B cell (primary cell): ENCODE measurements at regions not wholly inside any gene's neighbourhood (a gene's known extent, or its start where the extent isn't known, plus 50 kb on each side); places are given as distances from the start of the nearest gene placed in this dataset.

Experiments
- ATAC-seq: fragments of 200-7000 bp; cut with Tn5 transposase; one replicate; pipeline ENCODE4 v1.10.0; 2021; ENCODE audit warnings: low read depth, mild to moderate bottlenecking, moderate number of reproducible peaks, moderate library complexity
- CTCF ChIA-PET: fragments of 350-600 bp; sonication (Branson Sonifier 250); formaldehyde crosslinking; loops from one replicate; lab custom pipeline; 2021; ENCODE audit warnings: antibody characterized with exemption, inconsistent platforms; lab: Charles Lee
- POLR2A ChIA-PET: fragments of 350-600 bp; sonication (Branson Sonifier 250); formaldehyde crosslinking; loops from one replicate; lab custom pipeline; 2021; ENCODE audit warnings: antibody characterized with exemption; lab: Charles Lee
- DNase-seq: peaks from one replicate; pipeline ENCODE4 v3.0.0; 2013
- H2AFZ ChIP-seq: 2 replicates; pipeline ENCODE4 v1.6.1; 2012; ENCODE audit warnings: mild to moderate bottlenecking, low read depth, low read length; ENCODE audit not compliant: insufficient read depth, poor library complexity, severe bottlenecking
- H3K27ac ChIP-seq, 2 donors: 1 replicate in 1 of 2; 2 replicates in 1 of 2; pipeline ENCODE4 v1.5.1; 2012 to 2013; ENCODE audit warnings: low read length in 2 of 2, mild to moderate bottlenecking in 2 of 2, moderate library complexity in 1 of 2
- H3K27me3 ChIP-seq, 4 experiments: fragments of 200-600 bp in 1 of 4; sonication (generic) in 1 of 4; replicated peaks in 1 of 4; 1 replicate in 2 of 4; 2 replicates in 2 of 4; pipeline versions ENCODE4 v1.6.1 to v1.7.0; 2013 to 2016; ENCODE audit warnings: low read length in 3 of 4, mild to moderate bottlenecking in 2 of 4, mixed read lengths in 1 of 4, moderate library complexity in 1 of 4; ENCODE audit not compliant: insufficient read depth in 4 of 4, control insufficient read depth in 3 of 4; ENCODE audit errors: control extremely low read depth in 1 of 4
- H3K36me3 ChIP-seq, 2 experiments: replicated peaks in 1 of 2; 1 replicate in 1 of 2; 2 replicates in 1 of 2; pipeline versions ENCODE4 v1.6.1 to v1.7.1; 2013; ENCODE audit warnings: low read length in 1 of 2; ENCODE audit not compliant: insufficient read depth in 2 of 2, control insufficient read depth in 1 of 2; ENCODE audit errors: control extremely low read depth in 1 of 2, extremely low read depth in 1 of 2
- H3K4me1 ChIP-seq, 2 donors: fragments of 200-600 bp in 1 of 2; sonication (generic) in 1 of 2; 1 replicate in 1 of 2; 2 replicates in 1 of 2; pipeline versions ENCODE4 v1.5.1 to v1.6.1; 2013 to 2017; ENCODE audit warnings: low read length in 2 of 2; ENCODE audit not compliant: control insufficient read depth in 2 of 2, insufficient read depth in 2 of 2
- H3K4me2 ChIP-seq: replicated peaks from 2 replicates; pipeline ENCODE3; 2012; ENCODE audit warnings: mild to moderate bottlenecking, low read depth, low read length; ENCODE audit not compliant: poor library complexity, severe bottlenecking
- H3K4me3 ChIP-seq, 5 experiments: fragments of 200-600 bp in 1 of 5; sonication (generic) in 1 of 5; 1 replicate in 3 of 5; 2 replicates in 2 of 5; pipeline versions ENCODE4 v1.5.1 to v1.7.0; 2011 to 2016; ENCODE audit warnings: low read length in 4 of 5, mild to moderate bottlenecking in 4 of 5, low read depth in 2 of 5, control low read depth in 1 of 5, moderate library complexity in 1 of 5; ENCODE audit not compliant: insufficient read depth in 1 of 5; ENCODE audit errors: control extremely low read depth in 1 of 5, extremely low read depth in 1 of 5
- H3K79me2 ChIP-seq: fragments of 200-600 bp; sonication (generic); one replicate; pipeline ENCODE4 v1.6.0; 2016; ENCODE audit warnings: low read length; ENCODE audit not compliant: control insufficient read depth, insufficient read depth
- H3K9ac ChIP-seq: fragments of 200-600 bp; sonication (generic); 2 replicates; pipeline ENCODE4 v1.6.1; 2017; ENCODE audit warnings: mild to moderate bottlenecking, low read length, moderate library complexity
- H3K9me3 ChIP-seq, 3 donors: one replicate each; pipeline versions ENCODE4 v1.6.1 to v1.7.1; 2013; ENCODE audit warnings: low read length in 2 of 3; ENCODE audit not compliant: control insufficient read depth in 2 of 3, insufficient read depth in 1 of 3; ENCODE audit errors: control extremely low read depth in 1 of 3
- H4K20me1 ChIP-seq: 2 replicates; pipeline ENCODE4 v1.6.0; 2012; ENCODE audit warnings: mild to moderate bottlenecking, low read length; ENCODE audit not compliant: insufficient read depth, control insufficient read depth, poor library complexity, severe bottlenecking
- H3K27ac Mint-ChIP-seq: one replicate; pipeline ENCODE4 v1.8.0; 2021; ENCODE audit warnings: mixed read lengths
- H3K27me3 Mint-ChIP-seq: one replicate; pipeline ENCODE4 v1.8.0; 2021; ENCODE audit warnings: mixed read lengths
- H3K4me1 Mint-ChIP-seq: one replicate; pipeline ENCODE4 v1.8.0; 2021; ENCODE audit warnings: mixed read lengths
- H3K4me3 Mint-ChIP-seq: one replicate; pipeline ENCODE4 v1.8.0; 2021; ENCODE audit warnings: mixed read lengths
- H3K9me3 Mint-ChIP-seq: one replicate; pipeline ENCODE4 v1.8.0; 2022; ENCODE audit warnings: mixed read lengths; ENCODE audit not compliant: insufficient read depth
- EZH2 ChIP-seq: IDR thresholded peaks from 2 replicates; pipeline ENCODE4 v1.6.1; 2012; ENCODE audit warnings: borderline replicate concordance, low read depth, mild to moderate bottlenecking, moderate library complexity, low read length; ENCODE audit not compliant: insufficient read depth, poor library complexity, severe bottlenecking
- WGBS: methylation state at CpG from one replicate; pipeline ENCODE4 v1.1.5; 2013; ENCODE audit warnings: missing lambda C conversion rate; ENCODE audit not compliant: insufficient coverage; 5-methylcytosine and 5-hydroxymethylcytosine counted together
- intact Hi-C: fragments of 100-400 bp; cut with micrococcal nuclease; formaldehyde crosslinking; loops from one replicate; pipeline ENCODE4 v1.10.0; 2022
- TF ChIP-seq, protein P1 (sequence below): fragments of 200-600 bp; IDR thresholded peaks from one replicate; pipeline ENCODE4 v1.8.0; 2022; ENCODE audit warnings: antibody characterized with exemption, mild to moderate bottlenecking

DNA sequence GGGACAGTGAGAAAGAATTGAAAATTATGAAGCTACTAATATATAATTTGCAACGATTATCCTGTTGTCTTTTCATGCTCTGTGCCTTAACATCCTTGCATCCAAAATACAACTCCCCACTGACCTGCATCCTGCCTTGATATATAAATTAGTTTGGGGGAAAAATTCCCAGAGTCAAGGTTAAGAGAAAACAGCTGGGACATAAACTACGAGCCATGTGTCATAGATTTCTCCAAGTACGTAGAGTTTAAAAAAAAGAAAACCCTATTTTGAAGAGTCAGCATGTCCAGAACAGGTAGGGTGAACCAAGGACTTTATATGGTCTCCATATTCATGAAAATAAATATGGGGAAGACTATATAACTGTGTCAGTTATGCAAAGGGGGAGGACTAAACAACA is 123.8 kb upstream of the MARCKS start:
- H3K4me3 Mint-ChIP-seq: no peak overlapping the region
- no CpG with 5 or more reads among the region's 3 CpGs for WGBS
- H3K4me1 ChIP-seq: no peaks in the 10 kb centered on the region
- no peak for ATAC-seq
- H3K9me3 Mint-ChIP-seq: no peaks in the 10 kb centered on the region
- intact Hi-C loops: no loop called here
- no peaks in the 10 kb centered on the region for H3K36me3 ChIP-seq
- no peak overlapping the region for H3K27ac ChIP-seq
- no peak for TF ChIP-seq EZH2
- POLR2A ChIA-PET: no interaction called here
- no peaks in the 10 kb centered on the region for H3K9me3 ChIP-seq
- no peak overlapping the region for H3K27ac Mint-ChIP-seq
- H3K9ac ChIP-seq: no peak overlapping the region
- peaks cover 6% of the 10 kb centered on the region for H3K4me1 Mint-ChIP-seq
- no peaks in the 10 kb centered on the region for H4K20me1 ChIP-seq
- no peaks in the 10 kb centered on the region for H3K27me3 ChIP-seq
- H3K4me2 ChIP-seq: no peak overlapping the region
- CTCF ChIA-PET: no interaction called here
- H3K27me3 Mint-ChIP-seq: no peaks in the 10 kb centered on the region
- H3K4me3 ChIP-seq: no peak overlapping the region
- no peaks in the 10 kb centered on the region for H3K79me2 ChIP-seq
- no peak for DNase-seq
- H2AFZ ChIP-seq: no peak overlapping the region

DNA sequence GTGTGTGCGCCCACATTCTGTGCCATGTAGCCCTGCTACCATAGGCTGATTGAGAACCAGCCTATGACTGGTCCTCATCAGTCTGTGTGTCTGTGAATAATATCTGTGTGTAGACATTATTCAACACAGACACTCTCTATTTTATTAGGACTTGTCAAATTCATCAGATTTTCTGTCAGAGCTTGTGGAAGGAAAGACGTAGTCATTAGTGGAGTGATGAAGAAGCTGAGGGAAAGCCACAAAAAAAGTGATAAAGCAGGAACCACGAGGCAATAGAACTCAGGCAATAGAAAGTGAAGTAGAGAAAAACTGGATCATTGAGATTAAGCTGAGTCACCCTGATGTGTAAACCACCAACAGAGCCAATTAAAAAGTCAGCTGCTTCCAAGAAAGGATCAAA is 122.2 kb upstream of the MARCKS start:
- Mint-ChIP-seq H3K27ac (no peak overlapping the region), H3K27me3 (no peaks in the 10 kb centered on the region), H3K4me3 (no peak overlapping the region), H3K4me1 (peaks cover 6% of the 10 kb centered on the region), H3K9me3 (no peaks in the 10 kb centered on the region)
- H3K36me3 ChIP-seq: no peaks in the 10 kb centered on the region
- TF ChIP-seq, protein P1, sequence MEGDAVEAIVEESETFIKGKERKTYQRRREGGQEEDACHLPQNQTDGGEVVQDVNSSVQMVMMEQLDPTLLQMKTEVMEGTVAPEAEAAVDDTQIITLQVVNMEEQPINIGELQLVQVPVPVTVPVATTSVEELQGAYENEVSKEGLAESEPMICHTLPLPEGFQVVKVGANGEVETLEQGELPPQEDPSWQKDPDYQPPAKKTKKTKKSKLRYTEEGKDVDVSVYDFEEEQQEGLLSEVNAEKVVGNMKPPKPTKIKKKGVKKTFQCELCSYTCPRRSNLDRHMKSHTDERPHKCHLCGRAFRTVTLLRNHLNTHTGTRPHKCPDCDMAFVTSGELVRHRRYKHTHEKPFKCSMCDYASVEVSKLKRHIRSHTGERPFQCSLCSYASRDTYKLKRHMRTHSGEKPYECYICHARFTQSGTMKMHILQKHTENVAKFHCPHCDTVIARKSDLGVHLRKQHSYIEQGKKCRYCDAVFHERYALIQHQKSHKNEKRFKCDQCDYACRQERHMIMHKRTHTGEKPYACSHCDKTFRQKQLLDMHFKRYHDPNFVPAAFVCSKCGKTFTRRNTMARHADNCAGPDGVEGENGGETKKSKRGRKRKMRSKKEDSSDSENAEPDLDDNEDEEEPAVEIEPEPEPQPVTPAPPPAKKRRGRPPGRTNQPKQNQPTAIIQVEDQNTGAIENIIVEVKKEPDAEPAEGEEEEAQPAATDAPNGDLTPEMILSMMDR: no peak
- TF ChIP-seq EZH2: no peak
- no peaks in the 10 kb centered on the region for H3K4me1 ChIP-seq
- WGBS: 50% methylated on average over 1 of the region's 3 CpGs
- H3K27ac ChIP-seq: no peak overlapping the region
- H3K4me3 ChIP-seq: no peak overlapping the region
- CTCF ChIA-PET: interaction anchor here (0.8 kb wide), 1 partner anchor 15 kb away, joined by 3 read pairs; no protein-coding TSS in a partner anchor
- H3K4me2 ChIP-seq: no peak overlapping the region
- no peaks in the 10 kb centered on the region for H3K9me3 ChIP-seq
- H4K20me1 ChIP-seq: no peaks in the 10 kb centered on the region
- POLR2A ChIA-PET: no interaction called here
- H3K27me3 ChIP-seq: no peaks in the 10 kb centered on the region
- intact Hi-C loops: no loop called here
- H2AFZ ChIP-seq: no peak overlapping the region
- ATAC-seq (no peak), DNase-seq (no peak)
- H3K79me2 ChIP-seq: no peaks in the 10 kb centered on the region
- H3K9ac ChIP-seq: no peak overlapping the region
